Trophoblast cell (in vitro differentiated cells and primary cell): ENCODE measurements at regions not wholly inside any gene's neighbourhood (a gene's known extent, or its start where the extent isn't known, plus 50 kb on each side); places are given as distances from the start of the nearest gene placed in this dataset.

Source experiments
- DNase-seq, 2 donors: peaks; one replicate each; pipeline ENCODE4 v3.0.0-alpha.2; 2016
- H2AFZ ChIP-seq: 2 replicates; pipeline ENCODE4 v1.6.1; 2013; ENCODE audit warnings: low read length, moderate library complexity, mild to moderate bottlenecking; ENCODE audit not compliant: insufficient read depth, poor library complexity
- H2AK5ac ChIP-seq: 2 replicates; pipeline ENCODE4 v1.6.1; 2013; ENCODE audit warnings: mild to moderate bottlenecking, low read length
- H2BK120ac ChIP-seq: 2 replicates; pipeline ENCODE4 v1.6.1; 2013; ENCODE audit warnings: low read length, mild to moderate bottlenecking, moderate library complexity; ENCODE audit not compliant: insufficient read depth, poor library complexity
- H2BK12ac ChIP-seq: 2 replicates; pipeline ENCODE4 v1.6.1; 2013; ENCODE audit warnings: mild to moderate bottlenecking, low read length, moderate library complexity
- H2BK5ac ChIP-seq: 2 replicates; pipeline ENCODE4 v1.6.1; 2013; ENCODE audit warnings: low read length, low read depth, moderate library complexity, mild to moderate bottlenecking; ENCODE audit not compliant: poor library complexity
- H3K14ac ChIP-seq: 2 replicates; pipeline ENCODE4 v1.6.1; 2013; ENCODE audit warnings: mild to moderate bottlenecking, low read length
- H3K18ac ChIP-seq: 2 replicates; pipeline ENCODE4 v1.6.1; 2013; ENCODE audit warnings: mild to moderate bottlenecking, low read length
- H3K23ac ChIP-seq: 2 replicates; pipeline ENCODE4 v1.6.1; 2013; ENCODE audit warnings: low read length
- H3K27ac ChIP-seq: 2 replicates; pipeline ENCODE4 v1.5.1; 2013; ENCODE audit warnings: low read depth, mild to moderate bottlenecking, inconsistent platforms, low read length, moderate library complexity
- H3K27me3 ChIP-seq: 2 replicates; pipeline ENCODE4 v1.6.1; 2013; ENCODE audit warnings: inconsistent platforms, mild to moderate bottlenecking, low read length, moderate library complexity; ENCODE audit not compliant: insufficient read depth
- H3K36me3 ChIP-seq, 2 experiments: 1 replicate in 1 of 2; 2 replicates in 1 of 2; pipeline ENCODE4 v1.6.1; 2013; ENCODE audit warnings: low read length in 2 of 2, mild to moderate bottlenecking in 2 of 2, moderate library complexity in 1 of 2; ENCODE audit not compliant: insufficient read depth in 2 of 2, control insufficient read depth in 1 of 2
- H3K4ac ChIP-seq: 2 replicates; pipeline ENCODE4 v1.6.1; 2013; ENCODE audit warnings: low read depth, mild to moderate bottlenecking, low read length, moderate library complexity
- H3K4me1 ChIP-seq, 2 experiments: 1 replicate in 1 of 2; 2 replicates in 1 of 2; pipeline ENCODE4 v1.6.1; 2013; ENCODE audit warnings: low read length in 2 of 2, mild to moderate bottlenecking in 2 of 2, moderate library complexity in 1 of 2; ENCODE audit not compliant: insufficient read depth in 2 of 2, control insufficient read depth in 1 of 2
- H3K4me2 ChIP-seq: 2 replicates; pipeline ENCODE4 v1.6.1; 2013; ENCODE audit warnings: inconsistent platforms, mild to moderate bottlenecking, low read length, moderate library complexity
- H3K4me3 ChIP-seq: 2 replicates; pipeline ENCODE4 v1.5.1; 2013; ENCODE audit warnings: mild to moderate bottlenecking, low read depth, low read length, inconsistent platforms
- H3K79me1 ChIP-seq: one replicate; pipeline ENCODE4 v1.6.1; 2013; ENCODE audit warnings: low read length
- H3K79me2 ChIP-seq: 2 replicates; pipeline ENCODE4 v1.6.1; 2013; ENCODE audit warnings: low read length, mild to moderate bottlenecking; ENCODE audit not compliant: control insufficient read depth, insufficient read depth, poor library complexity
- H3K9ac ChIP-seq: 2 replicates; pipeline ENCODE4 v1.6.1; 2013; ENCODE audit warnings: mild to moderate bottlenecking, low read length
- H3K9me3 ChIP-seq: 2 replicates; pipeline ENCODE4 v1.6.1; 2013; ENCODE audit warnings: low read depth, mild to moderate bottlenecking, control low read depth, inconsistent platforms, low read length; ENCODE audit not compliant: insufficient read depth
- H4K12ac ChIP-seq: 2 replicates; pipeline ENCODE4 v1.6.1; 2013; ENCODE audit warnings: low read depth, mild to moderate bottlenecking, low read length, moderate library complexity
- H4K8ac ChIP-seq: 2 replicates; pipeline ENCODE4 v1.6.1; 2013; ENCODE audit warnings: low read depth, mild to moderate bottlenecking, low read length, moderate library complexity
- H4K91ac ChIP-seq: one replicate; pipeline ENCODE4 v1.6.1; 2013; ENCODE audit warnings: low read depth, mild to moderate bottlenecking, low read length, moderate library complexity
- WGBS: extraction: QIAGEN DNeasy Blood & Tissue Kit; methylation state at CpG from one replicate; pipeline ENCODE4 v1.1.7; 2013; ENCODE audit warnings: missing lambda C conversion rate; ENCODE audit not compliant: insufficient read length, insufficient coverage; ENCODE audit errors: extremely low coverage; 5-methylcytosine and 5-hydroxymethylcytosine counted together

- H2AFZ ChIP-seq, result no peak overlapping the region
- H3K4me2 ChIP-seq, result no peak overlapping the region
- no peaks in the 10 kb centered on the region for H3K27me3 ChIP-seq
- no peak overlapping the region for H2BK5ac ChIP-seq
- no peak overlapping the region for H4K12ac ChIP-seq
- no peak overlapping the region for H2BK12ac ChIP-seq
- H3K9me3 ChIP-seq, result no peaks in the 10 kb centered on the region
- H3K27ac ChIP-seq, result no peak overlapping the region
- H3K79me2 ChIP-seq, result no peaks in the 10 kb centered on the region
- H3K36me3 ChIP-seq, result no peaks in the 10 kb centered on the region
- H3K4me1 ChIP-seq, result peaks cover 2 to 6% of the 10 kb centered on the region in 2 experiments
- peak in 1 of 2 donors; percentile 9 for DNase-seq
- H2BK120ac ChIP-seq, result no peak overlapping the region
- no peak overlapping the region for H3K23ac ChIP-seq
- H3K79me1 ChIP-seq, result no peaks in the 10 kb centered on the region
- H3K4ac ChIP-seq, result no peak overlapping the region
- no peak overlapping the region for H3K4me3 ChIP-seq
- no peak overlapping the region for H3K14ac ChIP-seq
- no peak overlapping the region for H4K91ac ChIP-seq
- no CpG with 5 or more reads among the region's 2 CpGs for WGBS
- no peak overlapping the region for H2AK5ac ChIP-seq
- H4K8ac ChIP-seq, result no peak overlapping the region
- H3K18ac ChIP-seq, result no peak overlapping the region
- H3K9ac ChIP-seq, result no peak overlapping the region
Measured at GRCh38 chr2:12616456-12617156, 100.1 kb upstream of the TRIB2 start.

GRCh38 chr2:12617366-12617765, 99.4 kb upstream of the TRIB2 start:
- Histone ChIP-seq H3K79me1 (no peaks in the 10 kb centered on the region), H4K91ac (no peak overlapping the region), H3K4me1 (peaks cover 2 to 6% of the 10 kb centered on the region in 2 experiments), H3K23ac (no peak overlapping the region), H2AFZ (no peak overlapping the region), H3K4ac (no peak overlapping the region), H3K36me3 (no peaks in the 10 kb centered on the region), H2AK5ac (no peak overlapping the region), H3K9ac (no peak overlapping the region), H3K4me2 (no peak overlapping the region), H4K12ac (no peak overlapping the region), H3K27ac (no peak overlapping the region), H2BK120ac (no peak overlapping the region), H3K4me3 (no peak overlapping the region), H4K8ac (no peak overlapping the region), H2BK12ac (no peak overlapping the region), H3K14ac (no peak overlapping the region), H3K18ac (no peak overlapping the region), H3K27me3 (no peaks in the 10 kb centered on the region), H3K79me2 (no peaks in the 10 kb centered on the region), H2BK5ac (no peak overlapping the region), H3K9me3 (no peaks in the 10 kb centered on the region)
- no peak for DNase-seq
- no CpG with 5 or more reads among the region's 3 CpGs for WGBS

- no peak overlapping the region for H3K4me2 ChIP-seq
- H3K79me1 ChIP-seq, result no peaks in the 10 kb centered on the region
- no peak overlapping the region for H2BK120ac ChIP-seq
- no peak overlapping the region for H3K4me3 ChIP-seq
- no peaks in the 10 kb centered on the region for H3K27me3 ChIP-seq
- no peak overlapping the region for H3K27ac ChIP-seq
- H4K12ac ChIP-seq, result no peak overlapping the region
- no CpG with 5 or more reads among the region's 2 CpGs for WGBS
- no peak overlapping the region for H3K23ac ChIP-seq
- no peak overlapping the region for H2AK5ac ChIP-seq
- no peak overlapping the region for H3K18ac ChIP-seq
- H3K79me2 ChIP-seq, result no peaks in the 10 kb centered on the region
- no peak overlapping the region for H2AFZ ChIP-seq
- H2BK12ac ChIP-seq, result no peak overlapping the region
- no peak overlapping the region for H3K14ac ChIP-seq
- H3K36me3 ChIP-seq, result no peaks in the 10 kb centered on the region
- H3K4ac ChIP-seq, result no peak overlapping the region
- no peak overlapping the region for H3K9ac ChIP-seq
- DNase-seq, result no peak
- no peak overlapping the region for H2BK5ac ChIP-seq
- no peaks in the 10 kb centered on the region for H3K9me3 ChIP-seq
- H4K8ac ChIP-seq, result no peak overlapping the region
- H3K4me1 ChIP-seq, result peaks cover 2 to 6% of the 10 kb centered on the region in 2 experiments
- no peak overlapping the region for H4K91ac ChIP-seq
Measured at GRCh38 chr2:12617853-12618252, 98.9 kb upstream of the TRIB2 start.

- H2BK5ac ChIP-seq, result no peak overlapping the region
- H4K91ac ChIP-seq, result no peak overlapping the region
- H2BK12ac ChIP-seq, result no peak overlapping the region
- H3K27me3 ChIP-seq, result no peaks in the 10 kb centered on the region
- no peaks in the 10 kb centered on the region for H3K9me3 ChIP-seq
- no peak overlapping the region for H3K4me2 ChIP-seq
- no peak overlapping the region for H3K27ac ChIP-seq
- H4K8ac ChIP-seq, result no peak overlapping the region
- no peak overlapping the region for H3K4me3 ChIP-seq
- no peak overlapping the region for H3K23ac ChIP-seq
- H2AFZ ChIP-seq, result no peak overlapping the region
- H3K79me1 ChIP-seq, result no peaks in the 10 kb centered on the region
- no peak overlapping the region for H3K9ac ChIP-seq
- no peaks in the 10 kb centered on the region for H3K36me3 ChIP-seq
- no peak overlapping the region for H2BK120ac ChIP-seq
- no peak overlapping the region for H3K14ac ChIP-seq
- peaks cover 0 to 1% of the 10 kb centered on the region in 2 experiments for H3K4me1 ChIP-seq
- H3K18ac ChIP-seq, result no peak overlapping the region
- no peak for DNase-seq
- H3K4ac ChIP-seq, result no peak overlapping the region
- H4K12ac ChIP-seq, result no peak overlapping the region
- H3K79me2 ChIP-seq, result no peaks in the 10 kb centered on the region
- H2AK5ac ChIP-seq, result no peak overlapping the region
Measured at GRCh38 chr2:12618576-12618975, 98.2 kb upstream of the TRIB2 start.
